Lung (tissue), 11 donors: ENCODE measurements at regions not wholly inside any gene's neighbourhood (a gene's known extent, or its start where the extent isn't known, plus 50 kb on each side); places are given as distances from the start of the nearest gene placed in this dataset.

Experiments
- ATAC-seq: fragments of 200-7000 bp; cut with Tn5 transposase; one replicate; pipeline ENCODE4 v1.9.1; 2020; ENCODE audit warnings: moderate number of reproducible peaks; ENCODE audit not compliant: insufficient read depth, low FRiP score
- DNase-seq, 3 donors: peaks; one replicate each; pipeline ENCODE4 v3.0.0-alpha.2; 2013 to 2017
- H3K27ac ChIP-seq, 2 donors: one replicate each; pipeline ENCODE4 v1.5.1; 2013; ENCODE audit warnings: mild to moderate bottlenecking in 2 of 2, moderate library complexity in 2 of 2, control low read depth in 1 of 2, inconsistent platforms in 1 of 2, low read depth in 1 of 2, low read length in 1 of 2
- H3K27me3 ChIP-seq, 3 donors: one replicate each; pipeline ENCODE4 v1.5.1; 2013; ENCODE audit warnings: low read length in 2 of 3; ENCODE audit not compliant: control insufficient read depth in 3 of 3, insufficient read depth in 3 of 3
- H3K36me3 ChIP-seq, 4 donors: one replicate each; pipeline ENCODE4 v1.5.1; 2013; ENCODE audit warnings: low read length in 4 of 4, mild to moderate bottlenecking in 1 of 4, moderate library complexity in 1 of 4; ENCODE audit not compliant: control insufficient read depth in 4 of 4, insufficient read depth in 4 of 4
- H3K4me1 ChIP-seq, 5 donors: one replicate each; pipeline ENCODE4 v1.5.1; 2013; ENCODE audit warnings: low read length in 5 of 5, mild to moderate bottlenecking in 2 of 5, moderate library complexity in 1 of 5; ENCODE audit not compliant: control insufficient read depth in 5 of 5, insufficient read depth in 5 of 5
- H3K4me3 ChIP-seq: one replicate; pipeline ENCODE4 v1.5.1; 2013; ENCODE audit warnings: mild to moderate bottlenecking, control low read depth, moderate library complexity
- H3K9ac ChIP-seq, 2 donors: one replicate each; pipeline ENCODE4 v1.5.1; 2013; ENCODE audit warnings: low read length in 2 of 2, control low read depth in 1 of 2; ENCODE audit not compliant: insufficient read depth in 1 of 2
- H3K9me3 ChIP-seq, 4 donors: one replicate each; pipeline ENCODE4 v1.5.1; 2013; ENCODE audit warnings: low read length in 3 of 4, mild to moderate bottlenecking in 1 of 4, moderate library complexity in 1 of 4; ENCODE audit not compliant: control insufficient read depth in 4 of 4, insufficient read depth in 3 of 4
- CTCF ChIP-seq: IDR thresholded peaks from 2 replicates; pipeline ENCODE4 v1.5.1; 2012; ENCODE audit warnings: mild to moderate bottlenecking; ENCODE audit errors: control extremely low read depth, extremely low read depth
- WGBS, 2 donors: extraction: QIAGEN DNeasy Blood & Tissue Kit; methylation state at CpG; one replicate each; pipeline ENCODE4 v1.1.7; 2013; 5-methylcytosine and 5-hydroxymethylcytosine counted together
- donor health status: control.
- donor health status: control.
- donor health status: Bipolar disorder and iron deficiency.
- donor health status: healthy.
- donor health status: DM: yes; HTN: yes; CAD: no.

DNA sequence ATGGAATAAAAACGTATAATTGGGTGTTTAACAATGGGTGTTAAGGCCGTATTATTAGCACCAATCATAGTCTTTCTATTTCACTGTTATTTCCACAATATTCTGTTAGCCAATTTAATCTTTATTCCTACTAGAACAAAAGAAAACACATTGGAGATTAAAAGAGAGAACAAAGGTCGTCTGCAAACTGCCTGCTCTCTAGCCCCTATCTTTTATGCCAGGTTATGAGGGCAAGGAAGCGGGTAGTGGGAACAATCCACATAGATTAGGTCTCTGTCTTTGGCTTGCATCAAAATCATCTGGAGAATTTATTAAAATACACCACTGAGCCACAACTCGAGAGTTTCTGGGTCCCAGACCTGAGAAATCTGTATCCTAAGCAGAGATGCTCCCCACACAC is 69.4 kb upstream of the DSC1 start:
- WGBS, 2 donors: 87 to 88% methylated on average over 5 of the region's 5 CpGs
- Histone ChIP-seq H3K9me3 (peaks cover 0 to 2% (median 0%) of the 10 kb centered on the region in 4 donors), H3K27ac (no peak overlapping the region), H3K4me3 (no peak overlapping the region), H3K36me3 (no peaks in the 10 kb centered on the region), H3K4me1 (peaks cover 0 to 12% (median 0%) of the 10 kb centered on the region in 5 donors), H3K27me3 (no peaks in the 10 kb centered on the region), H3K9ac (no peak overlapping the region)
- ATAC-seq: no peak
- no peak for DNase-seq
- no peak for TF ChIP-seq CTCF

- Histone ChIP-seq H3K36me3 (no peaks in the 10 kb centered on the region), H3K9me3 (peaks cover 0 to 2% (median 0%) of the 10 kb centered on the region in 4 donors), H3K9ac (no peak overlapping the region), H3K4me3 (no peak overlapping the region), H3K27ac (no peak overlapping the region), H3K27me3 (no peaks in the 10 kb centered on the region), H3K4me1 (peaks cover 0 to 4% (median 0%) of the 10 kb centered on the region in 5 donors)
- no peak for ATAC-seq
- 88 to 92% methylated on average over 6 of the region's 6 CpGs for WGBS, 2 donors
- DNase-seq: no peak
- no peak for TF ChIP-seq CTCF
Measured at GRCh38 chr18:31232775-31233424, 70.2 kb upstream of the DSC1 start.

DNA sequence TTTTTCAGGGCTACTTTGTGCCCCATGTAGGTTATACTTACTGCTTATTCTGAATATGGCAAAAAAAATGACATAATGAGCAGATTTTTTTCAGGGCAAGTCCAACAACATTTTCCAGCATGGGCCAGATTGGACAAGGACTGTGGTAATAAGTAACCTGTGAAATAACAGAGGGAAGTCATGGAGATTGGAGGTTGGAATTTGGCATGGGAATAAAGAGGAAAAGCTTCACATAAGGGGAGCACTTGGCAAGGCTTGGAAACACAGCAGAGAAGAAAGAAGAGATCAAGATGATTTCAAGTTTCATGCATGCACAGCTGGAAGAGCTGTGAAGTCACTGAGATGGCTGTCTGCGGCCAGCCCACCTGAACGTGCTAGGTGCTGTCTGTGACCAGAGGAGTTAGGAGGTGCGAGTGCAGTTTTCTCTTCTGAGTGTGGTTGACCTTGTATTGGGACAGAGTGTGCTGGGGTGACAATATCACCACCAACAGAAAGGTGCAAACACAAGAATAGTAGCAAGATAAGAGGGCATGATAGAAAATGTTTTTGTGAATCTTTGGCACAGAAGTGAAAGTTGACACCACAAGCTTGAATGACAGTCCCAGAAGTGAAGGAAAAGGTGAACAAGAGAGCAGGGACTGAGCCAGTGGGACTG is 71.1 kb upstream of the DSC1 start:
- H3K27ac ChIP-seq: peak overlapping the region in 1 of 2 donors; percentile 26
- H3K4me3 ChIP-seq: no peak overlapping the region
- H3K9me3 ChIP-seq: peaks cover 0 to 2% (median 0%) of the 10 kb centered on the region in 4 donors
- DNase-seq: peak in 2 of 3 donors; percentile 57 to 78
- TF ChIP-seq CTCF: no peak
- no peak overlapping the region for H3K9ac ChIP-seq
- no peaks in the 10 kb centered on the region for H3K27me3 ChIP-seq
- no peaks in the 10 kb centered on the region for H3K36me3 ChIP-seq
- 48 to 70% methylated on average over 3 of the region's 3 CpGs for WGBS, 2 donors
- H3K4me1 ChIP-seq: peaks cover 0 to 4% (median 0%) of the 10 kb centered on the region in 5 donors
- no peak for ATAC-seq
